ENCODE measurements at regions not wholly inside any gene's neighbourhood (a gene's known extent, or its start where the extent isn't known, plus 50 kb on each side); places are given as distances from the start of the nearest gene placed in this dataset.

DNA sequence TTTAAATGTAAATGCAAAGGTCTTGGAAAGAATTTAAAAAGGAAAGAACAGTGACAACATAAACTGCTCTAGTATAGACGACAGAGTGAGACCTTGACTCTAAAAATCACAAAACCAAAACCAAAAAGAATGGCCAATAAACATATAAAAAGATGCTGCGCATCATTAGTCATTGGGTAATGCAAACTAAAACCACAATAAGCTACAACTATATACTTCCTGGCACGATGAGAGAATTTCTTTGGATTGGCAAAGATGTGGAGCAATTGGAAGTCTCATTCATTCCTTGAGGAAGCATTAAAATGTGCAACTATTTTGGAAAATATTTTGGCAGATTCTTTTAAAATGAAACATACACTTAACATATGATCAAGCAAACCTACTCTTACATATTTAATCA is 98.7 kb upstream of the ZPLD1 start:
- no peak for TF ChIP-seq POLR2AphosphoS5 (IDR thresholded peaks at IDR 0.05)
- TF ChIP-seq, protein P1, sequence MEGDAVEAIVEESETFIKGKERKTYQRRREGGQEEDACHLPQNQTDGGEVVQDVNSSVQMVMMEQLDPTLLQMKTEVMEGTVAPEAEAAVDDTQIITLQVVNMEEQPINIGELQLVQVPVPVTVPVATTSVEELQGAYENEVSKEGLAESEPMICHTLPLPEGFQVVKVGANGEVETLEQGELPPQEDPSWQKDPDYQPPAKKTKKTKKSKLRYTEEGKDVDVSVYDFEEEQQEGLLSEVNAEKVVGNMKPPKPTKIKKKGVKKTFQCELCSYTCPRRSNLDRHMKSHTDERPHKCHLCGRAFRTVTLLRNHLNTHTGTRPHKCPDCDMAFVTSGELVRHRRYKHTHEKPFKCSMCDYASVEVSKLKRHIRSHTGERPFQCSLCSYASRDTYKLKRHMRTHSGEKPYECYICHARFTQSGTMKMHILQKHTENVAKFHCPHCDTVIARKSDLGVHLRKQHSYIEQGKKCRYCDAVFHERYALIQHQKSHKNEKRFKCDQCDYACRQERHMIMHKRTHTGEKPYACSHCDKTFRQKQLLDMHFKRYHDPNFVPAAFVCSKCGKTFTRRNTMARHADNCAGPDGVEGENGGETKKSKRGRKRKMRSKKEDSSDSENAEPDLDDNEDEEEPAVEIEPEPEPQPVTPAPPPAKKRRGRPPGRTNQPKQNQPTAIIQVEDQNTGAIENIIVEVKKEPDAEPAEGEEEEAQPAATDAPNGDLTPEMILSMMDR (IDR thresholded peaks at IDR 0.05 in 8 of 11, conservative IDR thresholded peaks at IDR 0.05 in 3 of 11) = no peak
- no peak for TF ChIP-seq POLR2A (IDR thresholded peaks at IDR 0.05)
- intact Hi-C loops (cut with DNase I; ENCODE audit: low total_unique reads) = no loop called here
- H3K36me3 ChIP-seq = no peaks in the 10 kb centered on the region
- no peaks in the 10 kb centered on the region for H3K27me3 ChIP-seq (replicated peaks in 1 of 7)
- H3K4me3 ChIP-seq = no peak overlapping the region
- H3K27ac ChIP-seq = no peak overlapping the region
- 57 to 82% (median 72%) methylated on average over 3 of the region's 3 CpGs for WGBS, 5 donors
- H3K9me3 ChIP-seq = no peaks in the 10 kb centered on the region
- no peak for DNase-seq
- H3K4me1 ChIP-seq = no peaks in the 10 kb centered on the region

DNA sequence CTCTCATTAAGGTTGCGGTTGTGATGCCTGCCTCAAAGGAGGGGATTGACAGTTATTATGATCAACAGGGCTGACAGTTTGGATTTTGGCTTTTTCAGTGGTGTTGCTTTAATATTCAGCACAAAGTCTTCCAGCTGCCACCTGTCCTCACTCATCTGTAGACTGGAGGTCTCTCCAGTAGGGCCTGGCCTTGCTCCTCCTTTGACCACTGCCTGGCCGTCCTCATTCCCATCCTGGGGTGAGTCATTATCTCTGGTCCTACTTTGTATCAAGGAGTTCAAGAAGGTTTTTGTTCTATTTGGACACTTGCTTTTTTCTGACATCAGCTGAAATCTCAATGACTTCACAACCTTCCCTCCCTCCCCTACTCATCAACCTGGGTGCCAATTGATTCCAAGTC is 95.1 kb upstream of the ZPLD1 start:
- WGBS, 5 donors = 84 to 95% (median 87%) methylated on average over 2 of the region's 2 CpGs
- DNase-seq = peak; percentile 27
- H3K36me3 ChIP-seq = no peaks in the 10 kb centered on the region
- H3K27me3 ChIP-seq (replicated peaks in 1 of 7) = no peaks in the 10 kb centered on the region
- no peaks in the 10 kb centered on the region for H3K9me3 ChIP-seq
- no peak overlapping the region for H3K4me3 ChIP-seq
- no peaks in the 10 kb centered on the region for H3K4me1 ChIP-seq
- intact Hi-C loops (cut with DNase I; ENCODE audit: low total_unique reads) = no loop called here
- TF ChIP-seq POLR2AphosphoS5 (IDR thresholded peaks at IDR 0.05) (no peak), POLR2A (IDR thresholded peaks at IDR 0.05) (no peak)
- TF ChIP-seq, protein P1 (IDR thresholded peaks at IDR 0.05 in 8 of 11, conservative IDR thresholded peaks at IDR 0.05 in 3 of 11) = no peak
- H3K27ac ChIP-seq = no peak overlapping the region

DNA sequence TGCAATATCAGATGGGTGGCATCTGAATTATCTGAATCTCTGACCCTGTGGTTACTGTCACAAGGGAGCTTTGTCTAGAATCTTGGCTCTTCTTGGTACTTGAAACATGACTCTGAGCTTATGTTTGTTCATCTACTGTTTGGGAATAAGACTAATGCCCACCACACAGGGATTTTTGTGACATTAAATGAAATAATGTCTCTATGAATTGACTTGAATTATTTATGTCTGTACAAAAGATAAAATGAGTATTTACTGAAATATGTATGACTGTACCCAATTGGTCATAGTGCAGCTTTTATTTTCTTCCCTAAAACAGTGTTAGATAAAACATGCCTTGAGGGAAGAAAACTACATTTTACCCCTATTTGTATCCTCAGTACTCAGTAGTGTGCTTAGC is 87.9 kb upstream of the ZPLD1 start:
- Histone ChIP-seq H3K27me3 (replicated peaks in 1 of 7) (no peaks in the 10 kb centered on the region), H3K9me3 (no peaks in the 10 kb centered on the region), H3K27ac (no peak overlapping the region), H3K36me3 (no peaks in the 10 kb centered on the region), H3K4me1 (no peaks in the 10 kb centered on the region), H3K4me3 (no peak overlapping the region)
- no peak for TF ChIP-seq POLR2A (IDR thresholded peaks at IDR 0.05)
- no peak for TF ChIP-seq POLR2AphosphoS5 (IDR thresholded peaks at IDR 0.05)
- TF ChIP-seq, protein P1 (IDR thresholded peaks at IDR 0.05 in 8 of 11, conservative IDR thresholded peaks at IDR 0.05 in 3 of 11) = no peak
- DNase-seq = no peak
- intact Hi-C loops (cut with DNase I; ENCODE audit: low total_unique reads) = no loop called here

DNA sequence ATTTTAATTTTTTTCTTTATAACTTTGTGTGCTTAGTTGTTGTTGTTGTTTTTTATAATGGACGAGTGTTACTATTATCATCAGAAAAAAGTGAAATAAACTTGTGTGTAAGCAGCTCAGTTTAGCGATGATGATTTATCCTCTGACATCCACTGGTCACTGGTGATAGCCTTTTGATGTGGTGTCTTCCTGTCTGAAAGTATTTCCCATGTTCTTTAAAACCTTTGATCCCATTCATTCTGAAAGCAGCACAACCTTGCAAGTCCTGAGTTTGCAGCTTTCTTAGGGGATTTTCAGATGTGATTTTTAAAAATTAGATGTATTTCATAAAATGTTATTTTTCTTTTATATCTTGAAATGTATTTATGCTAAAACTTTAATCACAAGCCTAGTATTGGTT is 85.9 kb upstream of the ZPLD1 start:
- intact Hi-C loops (cut with DNase I; ENCODE audit: low total_unique reads) = no loop called here
- TF ChIP-seq POLR2A (IDR thresholded peaks at IDR 0.05) (no peak), POLR2AphosphoS5 (IDR thresholded peaks at IDR 0.05) (no peak)
- TF ChIP-seq, protein P1 (IDR thresholded peaks at IDR 0.05 in 8 of 11, conservative IDR thresholded peaks at IDR 0.05 in 3 of 11) = no peak
- WGBS, 5 donors = 59 to 72% (median 67%) methylated on average over 2 of the region's 2 CpGs

More for the DNA sequence above, 85.9 kb upstream of the ZPLD1 start:
- no peak overlapping the region for H3K27ac ChIP-seq
- no peaks in the 10 kb centered on the region for H3K36me3 ChIP-seq
- H3K9me3 ChIP-seq = no peaks in the 10 kb centered on the region
- H3K27me3 ChIP-seq (replicated peaks in 1 of 7) = no peaks in the 10 kb centered on the region
- H3K4me1 ChIP-seq = no peaks in the 10 kb centered on the region
- no peak for DNase-seq
- no peak overlapping the region for H3K4me3 ChIP-seq

Data from spleen (tissue), 11 donors.